Islet of Langerhans (tissue), 1 donor: ENCODE measurements at regions not wholly inside any gene's neighbourhood (a gene's known extent, or its start where the extent isn't known, plus 50 kb on each side); places are given as distances from the start of the nearest gene placed in this dataset.

Experiments
- FAIRE-seq: peaks from one replicate; lab custom pipeline; 2011; peaks lifted over from hg19 to GRCh38; lab: Jason Lieb, UNC

DNA sequence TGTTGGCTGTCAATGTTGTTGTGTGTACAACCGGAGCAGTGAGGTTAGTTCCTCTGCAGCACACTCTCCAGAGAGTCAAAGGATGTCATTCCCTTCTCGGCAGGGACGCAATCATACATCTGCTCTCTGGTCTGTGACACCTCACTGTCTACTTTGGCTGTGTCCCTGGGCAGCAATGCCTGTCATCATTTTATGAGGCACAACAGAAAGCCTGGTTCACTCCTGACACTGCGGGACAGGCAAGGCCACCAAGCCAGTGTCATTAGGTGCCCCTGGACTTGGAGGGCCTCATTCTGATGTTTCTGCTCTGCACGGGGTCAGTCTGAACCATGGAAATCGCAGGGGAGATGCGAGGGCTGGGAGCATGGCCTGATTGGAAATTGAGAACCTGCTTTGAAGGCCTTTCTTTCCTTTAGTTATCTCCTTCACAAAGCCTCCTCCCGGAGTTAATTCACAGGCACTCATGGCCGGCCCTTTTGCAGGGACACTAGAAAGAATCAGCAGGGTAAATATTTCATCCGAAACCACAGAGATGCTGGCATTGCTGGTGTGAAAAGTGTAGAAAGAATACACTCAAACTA lies 284.4 kb downstream of the ZNF536 start:
- FAIRE-seq, result no peak

DNA sequence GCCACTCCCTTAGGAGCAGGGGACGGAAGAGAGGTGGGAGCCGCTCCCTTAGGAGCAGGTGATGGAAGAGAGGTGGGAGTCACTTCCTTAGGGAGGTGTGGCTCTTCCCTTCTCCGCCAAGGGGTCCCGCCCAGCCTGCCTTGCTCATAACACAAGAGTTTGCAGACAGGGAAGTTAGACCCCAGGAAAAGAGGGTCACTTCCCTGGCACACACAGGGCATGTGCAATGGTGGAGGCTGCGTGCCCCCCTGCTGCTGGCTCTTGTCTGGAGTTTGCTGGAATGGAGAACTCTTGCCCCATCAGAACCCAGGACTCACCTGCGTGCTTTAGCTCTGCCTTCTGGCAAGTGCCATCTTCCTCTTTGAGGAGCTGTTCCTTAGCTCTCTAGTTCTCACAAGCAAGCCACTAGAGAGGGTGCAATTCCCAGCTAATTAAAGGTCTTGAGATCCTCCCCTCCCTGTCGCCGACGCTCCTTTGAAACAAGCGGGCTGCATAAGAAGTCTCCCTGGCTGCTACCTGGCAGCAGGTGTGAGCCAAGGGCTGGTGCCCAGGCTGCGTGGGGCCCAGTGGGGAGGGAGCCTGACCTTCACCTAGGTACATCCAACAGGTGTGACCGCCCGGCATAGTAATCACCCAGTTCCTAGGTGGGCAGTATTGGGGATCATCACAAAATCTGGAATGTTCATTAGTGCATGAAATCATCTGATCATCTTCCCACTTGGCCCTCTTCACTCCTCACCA lies 281.6 kb downstream of the ZNF536 start:
- FAIRE-seq, result no peak

DNA sequence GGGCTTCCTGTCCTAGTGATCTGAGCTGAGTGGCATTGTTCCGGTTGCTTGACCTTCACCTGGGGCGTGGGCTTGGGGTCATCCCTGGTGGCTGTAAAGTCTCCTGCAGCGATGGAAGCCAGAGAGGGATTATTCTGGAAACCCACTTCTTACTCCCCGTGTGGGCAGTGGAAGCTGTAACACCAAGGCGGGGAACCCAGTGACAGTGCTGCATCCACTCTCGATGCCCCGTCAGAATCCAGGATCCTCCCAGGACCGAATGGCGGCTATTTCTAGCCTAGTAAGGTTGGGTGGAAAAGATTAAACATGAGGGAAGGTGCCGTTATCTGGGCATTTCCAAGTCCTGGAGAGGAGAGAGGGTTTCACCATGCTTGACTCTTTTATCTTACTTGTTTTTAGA lies 280.6 kb downstream of the ZNF536 start:
- FAIRE-seq, result no peak

DNA sequence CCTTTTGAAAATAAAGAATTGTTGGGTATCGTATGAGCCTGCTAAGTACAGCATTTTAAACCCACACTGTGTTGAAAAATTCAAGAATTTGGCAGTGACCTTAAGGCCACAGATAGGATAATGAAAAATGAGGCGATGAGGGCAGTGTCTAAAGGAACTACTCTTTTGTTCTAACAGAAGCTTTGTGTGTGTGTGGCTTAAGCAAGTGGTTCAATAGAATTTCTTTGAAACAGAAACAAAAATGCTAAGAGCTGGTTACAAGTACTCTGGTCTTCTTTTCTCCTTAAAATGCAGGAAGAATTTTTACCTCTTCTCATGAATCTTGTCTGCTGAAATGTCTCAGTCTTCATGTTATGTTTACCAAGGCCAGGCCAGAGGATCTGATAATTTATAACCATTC lies 279.5 kb downstream of the ZNF536 start:
- no peak for FAIRE-seq

DNA sequence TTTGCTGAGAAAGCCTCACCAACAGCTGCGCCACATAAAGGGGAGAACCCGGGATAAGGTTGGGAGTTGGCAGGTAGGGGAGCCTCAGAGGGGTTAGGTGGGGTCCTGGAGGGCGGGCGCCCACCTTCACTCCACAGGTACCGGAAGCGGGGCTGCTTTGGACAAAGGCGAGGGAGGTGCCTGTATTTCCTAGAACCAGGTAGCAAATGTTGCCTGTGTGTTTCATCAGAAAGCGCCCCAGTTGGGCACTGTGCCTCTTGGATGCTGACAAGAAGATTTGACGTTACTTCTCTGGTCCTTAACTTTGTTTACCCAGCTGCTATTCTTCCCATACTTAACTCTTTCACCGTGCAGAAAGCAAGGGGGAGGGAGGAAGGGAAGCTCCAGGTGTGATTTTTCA lies 278.9 kb downstream of the ZNF536 start:
- no peak for FAIRE-seq

DNA sequence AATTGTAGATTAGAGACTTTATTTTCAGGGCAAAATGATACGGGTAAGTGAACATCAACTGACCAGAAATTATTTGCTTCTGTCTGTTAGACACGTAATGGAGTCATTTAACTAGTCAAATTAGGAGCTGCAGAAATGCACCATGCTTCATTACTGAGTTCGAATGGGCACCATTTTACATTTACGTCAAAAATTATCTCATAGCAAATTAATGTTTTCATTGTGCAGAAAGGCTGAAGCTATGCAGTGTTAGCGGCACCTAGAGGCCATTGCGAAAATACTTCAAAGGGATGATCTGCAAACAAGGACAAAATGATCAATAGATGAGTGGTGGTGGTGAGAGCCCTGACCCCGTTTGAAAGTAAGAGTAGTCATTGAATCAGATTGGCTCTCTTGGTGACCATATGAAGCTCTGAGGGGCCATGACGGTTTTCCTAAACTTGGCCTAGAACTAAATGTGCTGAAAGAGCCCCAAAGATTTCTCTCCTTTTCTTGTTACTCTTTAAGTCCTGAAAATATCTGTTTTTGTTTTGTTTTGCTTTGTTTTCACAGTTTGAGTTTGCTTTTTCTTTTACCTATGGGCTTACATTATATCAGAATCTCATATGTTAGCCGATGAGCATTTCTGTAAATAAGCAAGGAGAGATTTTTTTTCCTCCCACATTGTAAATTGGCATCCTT lies 277.9 kb downstream of the ZNF536 start:
- peak; percentile 94 for FAIRE-seq

DNA sequence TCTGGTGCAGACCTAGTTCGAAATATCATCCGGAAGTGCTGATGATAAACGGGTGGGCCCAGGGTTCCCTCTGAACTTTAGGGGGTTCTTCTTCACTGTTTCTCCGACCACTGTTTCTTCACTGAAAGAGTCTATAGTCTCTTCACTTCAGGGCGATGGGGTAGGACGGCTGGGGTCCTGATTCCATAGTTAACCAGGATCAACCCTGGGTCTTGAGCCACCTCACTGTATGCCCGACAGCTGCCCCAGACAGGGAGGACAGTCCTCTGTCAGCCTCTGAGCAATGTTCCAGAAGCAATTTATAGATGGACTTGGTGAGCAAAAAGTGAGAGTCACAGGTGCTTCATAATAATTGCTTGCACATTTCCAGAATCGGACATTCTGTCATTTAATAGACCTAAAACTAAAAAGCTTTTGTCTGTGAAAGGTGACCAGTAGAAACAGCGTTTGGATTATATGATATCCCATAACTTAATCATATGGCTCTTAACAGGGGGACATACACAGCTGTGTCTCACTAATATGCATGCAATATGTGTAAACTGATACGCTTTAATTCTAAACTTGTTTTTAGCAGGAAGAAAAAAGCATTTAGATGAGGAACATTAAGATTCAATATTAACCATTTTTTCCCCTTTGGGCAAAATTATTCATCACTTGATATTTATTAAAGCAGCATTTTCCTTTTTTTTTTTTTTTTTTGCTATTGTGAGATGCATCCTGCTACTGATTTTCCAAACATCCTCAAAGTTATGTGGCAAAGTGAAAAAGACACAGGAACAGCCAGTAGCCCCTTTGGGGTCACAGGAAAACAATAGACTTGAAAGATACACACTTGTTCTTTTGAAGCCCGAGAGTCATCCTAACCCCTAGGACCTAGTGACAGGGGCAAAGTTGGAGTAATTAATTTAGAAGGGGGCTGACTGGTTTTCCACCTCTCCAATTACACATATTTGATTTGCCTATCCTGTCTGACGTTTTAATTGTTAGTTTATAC lies 277.0 kb downstream of the ZNF536 start:
- no peak for FAIRE-seq

DNA sequence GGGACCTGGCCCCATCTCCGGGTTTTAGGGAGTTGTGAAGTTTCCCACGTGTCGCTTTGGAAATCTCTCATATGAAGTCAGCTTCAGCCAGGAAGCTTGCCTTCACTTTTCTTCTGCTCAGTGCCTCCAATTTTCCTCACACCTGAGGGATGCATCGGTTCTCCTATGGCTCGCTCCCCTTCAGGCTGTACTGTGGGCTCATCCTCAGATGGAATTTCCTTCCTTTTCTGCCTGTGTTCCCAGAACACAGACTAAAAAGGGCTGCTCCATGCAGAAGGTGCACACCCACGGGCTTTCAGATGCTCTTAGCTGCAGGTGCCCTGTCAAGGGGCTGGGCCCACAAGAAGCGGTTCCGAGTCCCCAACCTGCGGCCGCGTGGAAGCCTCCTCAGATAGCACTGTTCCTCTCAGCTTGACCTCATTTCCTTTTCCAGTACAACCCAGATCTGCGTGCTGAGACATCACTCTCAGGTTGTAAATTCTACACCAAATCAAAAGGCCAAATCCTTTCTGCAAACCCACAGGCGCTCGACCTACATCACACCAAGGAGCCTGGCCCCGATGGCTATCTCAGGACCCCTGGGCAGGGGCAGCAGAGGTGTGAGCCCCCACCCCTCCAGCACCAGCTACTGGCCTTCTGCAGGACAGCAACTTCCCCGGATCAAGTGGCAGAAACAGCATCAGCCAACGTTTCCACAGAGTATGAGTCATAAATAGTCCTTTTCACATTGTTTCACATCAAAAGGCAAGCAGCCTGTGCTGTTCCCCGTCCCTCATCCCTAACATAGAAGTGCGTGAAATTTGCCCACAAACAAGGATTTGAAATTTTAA lies 275.9 kb downstream of the ZNF536 start:
- no peak for FAIRE-seq

DNA sequence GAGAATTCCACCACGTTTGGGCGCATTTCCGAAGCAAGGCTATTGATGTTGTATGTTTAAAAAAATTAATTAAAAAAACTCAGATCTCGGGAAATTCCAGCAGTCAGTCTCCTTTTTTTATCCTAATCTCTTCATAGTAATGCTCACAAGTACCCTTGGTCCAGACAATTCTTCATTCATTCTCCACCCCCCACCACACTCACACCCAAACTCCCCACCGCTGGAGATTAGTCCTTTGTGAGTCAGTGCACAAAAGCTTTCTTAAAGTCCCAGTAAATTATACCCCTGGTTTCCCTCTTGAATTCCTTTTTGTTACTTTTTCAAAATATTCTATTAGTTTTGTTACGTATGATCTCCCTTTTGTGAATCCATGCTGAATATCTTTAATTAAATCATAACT lies 274.6 kb downstream of the ZNF536 start:
- FAIRE-seq, result no peak

DNA sequence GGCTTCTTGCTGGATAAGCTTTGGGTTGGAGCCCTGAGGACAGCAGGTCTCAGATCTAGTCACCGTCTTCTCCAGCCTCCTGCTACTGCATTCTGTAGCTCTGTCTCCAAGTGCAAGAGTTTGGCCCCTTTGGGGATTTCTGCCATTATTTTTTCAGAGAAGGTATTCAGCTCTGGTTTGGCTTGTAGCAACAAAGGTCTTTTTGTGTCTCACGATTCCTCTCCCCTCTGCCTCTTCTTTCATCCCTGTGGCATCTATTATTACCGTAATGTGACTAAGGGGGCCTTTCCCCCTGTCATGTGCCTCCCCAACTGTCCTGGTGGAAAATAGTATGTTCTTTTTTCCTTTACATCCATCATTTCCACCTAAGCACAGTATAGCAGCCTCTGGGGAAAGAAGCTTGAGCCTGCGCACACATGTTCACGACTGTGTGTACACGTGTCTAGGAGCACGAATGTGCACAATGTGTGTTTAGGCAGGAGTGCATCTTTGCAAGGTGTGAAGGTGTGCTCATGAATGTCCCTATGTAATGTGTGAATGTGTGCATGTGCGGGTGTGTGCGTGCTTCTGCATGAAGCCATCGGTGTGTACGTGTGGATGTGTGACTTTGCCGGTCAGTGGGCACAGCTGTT lies 273.9 kb downstream of the ZNF536 start:
- no peak for FAIRE-seq

DNA sequence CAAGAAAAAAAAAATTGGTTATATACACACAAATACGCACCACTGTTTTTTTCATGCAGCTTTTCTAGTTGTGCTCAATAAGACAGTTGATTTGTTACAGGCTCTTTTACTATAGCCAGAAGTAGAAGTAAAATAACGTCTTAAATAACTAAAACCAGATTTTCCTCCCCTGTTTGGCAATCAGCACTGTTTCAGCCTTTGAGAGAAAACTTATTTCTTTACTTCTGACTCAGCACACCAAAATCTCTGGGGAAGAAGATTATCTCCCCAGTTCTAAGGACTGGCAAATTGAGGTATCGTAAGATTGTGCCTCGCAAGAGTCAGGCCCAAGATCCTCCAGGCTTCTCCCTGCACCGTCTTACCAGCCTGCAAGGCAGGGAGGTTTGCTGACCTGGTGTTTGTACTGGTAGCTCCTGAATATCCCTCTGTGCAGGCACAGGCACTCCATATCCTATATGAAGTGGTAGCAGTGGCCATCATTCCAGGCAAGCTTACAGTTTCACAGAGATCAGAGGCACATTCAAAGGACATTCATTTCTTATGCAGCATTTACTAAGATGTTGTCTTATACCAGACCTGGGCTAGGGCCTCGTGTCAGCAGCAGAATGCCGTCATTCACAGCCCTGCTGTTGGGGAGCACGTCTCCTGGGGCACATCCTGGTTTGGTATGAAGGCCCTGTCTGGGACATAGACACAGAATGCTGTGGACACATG lies 268.2 kb downstream of the ZNF536 start:
- no peak for FAIRE-seq

DNA sequence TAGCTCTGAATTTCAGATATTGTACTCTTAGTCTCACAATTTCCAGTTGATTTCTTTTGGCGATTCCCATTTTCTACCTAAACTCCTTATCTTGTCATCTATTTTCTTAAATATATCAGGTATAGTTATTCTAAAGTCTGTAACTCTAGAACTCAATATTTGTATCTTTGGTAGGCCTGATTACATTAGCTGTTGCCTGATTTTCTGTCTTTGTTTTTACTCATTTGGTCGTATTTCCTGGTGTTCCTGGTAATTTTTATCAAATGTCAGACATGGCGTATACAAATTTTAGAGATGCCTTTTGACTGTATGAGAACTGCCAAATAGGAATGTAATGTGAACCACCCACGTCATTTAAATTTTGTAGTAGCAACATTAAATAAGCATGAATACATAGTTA lies 266.7 kb downstream of the ZNF536 start:
- FAIRE-seq, result no peak

DNA sequence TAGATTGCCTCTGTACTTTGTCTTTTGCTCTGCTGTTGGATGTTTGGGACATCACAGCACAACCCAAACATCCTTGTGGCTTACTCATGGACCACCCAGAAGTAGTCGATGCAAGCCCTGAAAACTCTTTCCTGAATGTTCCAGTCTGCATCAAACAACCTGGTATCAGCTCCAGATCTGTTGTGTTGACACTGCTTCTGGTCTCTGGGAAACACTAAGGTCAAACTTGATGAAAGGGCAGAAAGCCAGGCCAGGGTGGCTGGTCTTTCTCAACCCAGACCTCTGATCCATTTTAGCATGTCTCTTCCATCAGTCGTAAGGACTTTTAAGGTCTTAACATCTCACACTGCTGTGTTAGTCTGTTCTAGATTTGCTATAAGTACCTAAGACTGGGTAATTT lies 265.7 kb downstream of the ZNF536 start:
- FAIRE-seq, result no peak

DNA sequence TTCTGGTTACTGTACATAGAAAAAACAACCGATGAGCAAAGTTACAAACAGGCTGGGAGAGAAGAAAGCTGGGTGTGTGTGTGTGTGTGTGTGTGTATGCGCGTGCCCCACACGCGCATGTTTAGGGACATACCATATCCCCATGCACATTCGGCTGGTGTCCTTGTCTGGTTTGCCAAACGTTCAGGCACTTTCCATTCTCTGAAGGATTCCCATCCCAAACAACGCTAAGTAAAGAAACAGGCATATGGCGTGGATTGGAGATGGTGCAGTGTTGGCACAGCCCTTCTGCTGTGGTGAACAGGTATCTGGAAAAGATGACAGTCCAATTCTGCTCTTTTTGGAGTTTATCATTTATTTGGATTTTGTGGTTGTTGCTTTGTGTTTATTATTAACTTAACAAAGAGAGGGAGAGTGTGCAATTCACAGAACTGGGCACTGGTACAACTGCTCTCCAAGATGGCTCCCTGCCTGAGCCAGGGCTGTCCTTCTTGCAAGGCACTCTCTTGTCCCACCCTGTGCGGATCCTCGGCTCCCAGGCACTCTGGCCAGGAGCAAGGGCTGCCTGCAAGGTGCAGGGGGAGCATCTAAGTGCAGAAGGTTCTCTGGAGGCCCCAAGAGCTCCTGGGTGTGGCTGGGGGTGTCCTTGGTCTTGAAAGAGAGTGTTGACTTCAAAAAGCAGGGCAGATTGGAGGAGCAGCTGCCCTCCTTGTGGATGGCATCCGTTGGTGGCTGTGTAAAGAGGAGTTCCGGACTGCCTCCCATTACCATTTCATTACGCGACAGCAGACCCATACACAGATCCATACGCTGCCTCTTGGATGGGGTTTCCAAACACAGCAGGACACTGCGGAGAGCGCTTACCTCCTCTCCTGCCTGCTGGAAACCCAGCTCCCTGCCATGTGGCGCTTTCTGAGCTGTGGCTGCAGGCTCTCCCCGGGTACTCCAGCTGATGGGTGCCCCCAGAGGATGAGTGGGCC lies 263.1 kb downstream of the ZNF536 start:
- FAIRE-seq, result no peak

DNA sequence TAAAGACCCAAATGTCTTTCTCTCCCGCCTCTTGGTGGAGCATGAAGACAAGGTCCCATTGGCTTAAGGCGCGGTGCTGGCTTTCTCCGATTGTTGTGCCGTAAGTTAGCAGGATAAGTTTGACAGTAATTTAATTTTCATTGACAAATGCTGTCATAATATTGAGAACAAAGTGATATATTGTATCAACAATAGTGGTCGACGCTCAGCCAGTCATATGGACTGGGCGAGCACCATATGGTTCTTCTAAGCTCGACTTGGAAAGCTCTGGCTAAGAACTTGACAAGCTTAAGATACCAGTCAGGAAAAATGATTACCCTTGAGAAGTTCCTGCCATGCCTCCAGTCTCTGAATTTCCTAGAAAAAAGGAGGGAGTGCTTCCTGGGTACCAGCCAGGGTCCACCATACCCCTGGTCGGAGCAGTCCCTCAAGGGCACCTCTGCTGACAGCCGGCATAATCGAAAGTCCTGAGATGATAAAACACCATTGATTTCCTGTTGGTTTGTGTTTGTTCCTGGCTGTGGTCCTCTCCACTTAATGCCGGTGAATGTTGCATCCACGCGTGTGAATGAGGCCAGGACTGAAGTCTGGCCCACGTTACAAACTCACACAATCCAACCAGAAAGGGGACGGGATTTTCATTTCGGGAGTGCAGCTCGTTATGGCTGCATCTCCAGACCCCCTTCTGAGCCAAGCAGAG lies 262.1 kb downstream of the ZNF536 start:
- FAIRE-seq, result no peak

DNA sequence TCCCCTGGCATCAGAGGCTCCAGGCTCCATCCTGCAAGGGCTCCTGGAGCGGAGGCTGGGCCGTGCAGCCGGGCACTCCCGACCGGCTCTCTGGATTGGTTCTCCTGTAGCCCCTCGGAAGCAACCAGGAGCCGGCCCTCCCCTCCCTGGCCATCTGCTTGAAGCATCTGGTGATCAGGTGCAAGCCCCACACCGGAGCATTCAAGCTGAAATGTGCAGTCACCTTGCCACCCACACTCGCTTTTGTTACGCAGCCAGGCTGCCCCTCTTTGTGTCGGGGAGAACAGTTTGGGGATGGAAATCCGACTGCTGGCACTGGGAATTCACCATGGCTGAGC lies 258.8 kb downstream of the ZNF536 start:
- FAIRE-seq, result no peak

DNA sequence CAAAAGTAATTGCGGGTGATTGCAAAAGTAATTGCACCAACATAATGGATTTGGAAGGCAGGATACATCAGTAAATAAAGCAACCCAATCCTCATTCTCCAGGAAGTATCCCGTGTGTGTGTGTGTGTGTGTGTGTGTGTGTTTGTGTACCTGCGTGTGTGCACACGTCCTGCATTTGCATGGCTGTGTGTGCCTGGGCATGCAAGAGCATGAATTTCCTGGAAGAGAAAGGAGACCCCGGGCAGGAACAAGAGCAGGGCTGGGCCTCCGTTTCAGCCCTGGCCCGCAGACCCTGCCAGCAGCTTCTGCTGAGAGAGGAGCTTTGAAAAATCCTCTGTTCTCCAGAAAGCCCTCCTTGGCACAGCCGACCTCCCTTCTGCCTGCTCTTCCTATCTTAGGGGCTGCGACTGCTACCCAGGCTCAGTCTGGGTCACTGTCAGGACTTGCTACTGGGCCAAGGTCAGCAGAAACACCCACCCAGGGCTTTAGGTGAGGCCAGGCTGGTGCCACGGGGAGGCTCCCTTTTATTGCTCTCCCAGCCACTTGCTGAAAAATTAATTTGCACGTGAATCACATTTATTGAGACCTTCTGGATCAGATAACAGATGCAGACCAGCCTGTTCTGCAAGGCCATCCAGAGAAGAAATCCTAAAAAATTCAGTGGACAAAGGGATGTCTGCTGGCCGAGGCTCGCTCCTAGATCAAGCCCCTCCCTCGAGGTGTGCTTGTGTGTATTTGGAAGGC lies 258.3 kb downstream of the ZNF536 start:
- no peak for FAIRE-seq

DNA sequence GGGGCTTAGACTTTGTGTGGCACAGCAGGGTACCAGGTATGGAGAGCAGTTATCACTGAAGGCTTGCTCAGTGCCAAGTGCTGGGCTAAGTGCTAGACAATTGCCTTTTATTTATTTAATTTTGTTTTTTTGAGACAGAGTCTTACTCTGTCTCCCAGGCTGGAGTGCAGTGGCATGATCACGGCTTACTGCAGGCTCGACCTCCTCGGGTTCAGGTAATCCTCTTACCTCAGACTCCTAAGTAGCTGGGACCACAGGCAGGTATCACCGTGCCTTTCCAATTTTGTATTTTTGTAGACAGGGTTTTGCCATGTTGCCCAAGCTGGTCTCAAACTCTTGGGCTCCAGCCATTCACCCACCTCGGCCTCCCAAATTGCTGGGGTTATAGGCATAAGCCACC lies 256.9 kb downstream of the ZNF536 start:
- FAIRE-seq, result no peak
